ENCODE measurements at regions not wholly inside any gene's neighbourhood (a gene's known extent, or its start where the extent isn't known, plus 50 kb on each side); places are given as distances from the start of the nearest gene placed in this dataset.

DNA sequence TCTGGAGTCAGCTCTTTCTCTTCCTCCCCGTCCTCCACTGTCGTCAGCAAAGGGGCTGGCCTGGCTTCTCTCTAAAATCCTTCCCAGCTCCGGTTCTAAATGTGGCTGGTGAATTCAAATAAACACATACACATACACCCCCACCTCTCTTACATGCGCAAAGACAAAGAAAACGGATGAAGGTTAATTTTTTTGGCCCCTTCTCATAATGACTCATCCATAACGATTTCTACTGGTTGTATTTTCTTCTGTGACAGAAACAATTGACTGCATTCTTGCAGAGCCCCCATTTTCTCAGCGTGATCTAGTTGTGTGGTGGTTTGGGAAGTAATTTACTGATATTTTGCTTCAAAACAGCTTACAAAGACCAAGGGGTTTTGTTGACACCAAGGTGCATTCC, 130.0 kb upstream of the NTM start (continued):
- no peak for TF ChIP-seq MEF2B (IDR thresholded peaks at IDR 0.05; ENCODE audit: partially characterized antibody, poor library complexity, severe bottlenecking)

DNA sequence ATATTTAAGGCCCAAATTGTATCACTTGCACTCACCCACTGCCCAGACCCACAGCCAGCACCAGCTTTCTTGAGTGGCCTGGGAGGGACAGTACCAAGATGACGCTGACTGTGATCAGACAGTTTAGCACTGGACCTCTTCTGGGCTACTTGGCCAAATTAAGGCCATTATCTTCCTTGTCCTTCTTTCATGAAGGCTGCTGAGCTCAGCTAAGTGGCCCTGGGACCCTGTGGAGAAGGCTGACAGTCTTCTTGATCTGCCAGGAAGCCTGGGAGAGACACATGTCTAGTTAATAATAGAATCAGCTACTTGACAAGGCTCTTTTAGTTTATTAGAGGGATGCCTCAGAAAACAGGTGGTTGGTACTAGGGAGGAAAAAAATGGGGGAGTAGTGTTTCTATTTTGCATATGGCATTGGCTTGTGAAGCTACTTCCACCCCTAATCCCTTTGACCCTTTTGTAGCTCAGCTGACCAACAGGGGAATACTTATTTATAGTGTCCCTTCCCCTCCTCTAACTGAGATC, 127.9 kb upstream of the NTM start:
- in situ Hi-C loops (cut with MboI) (no loop called here), intact Hi-C loops (cut with micrococcal nuclease; ENCODE audit: unreplicated experiment) (loop anchor here (10.0 kb wide), 2 partner anchors 272 to 432 kb away; no protein-coding TSS in a partner anchor)
- no peaks in the 10 kb centered on the region for H3K79me2 ChIP-seq (ENCODE audit: control insufficient read depth, insufficient read depth, low read length)
- H3K27me3 ChIP-seq (replicated peaks in 1 of 2; ENCODE audit: control insufficient read depth in 2 of 2, insufficient read depth in 2 of 2, low read length in 1 of 2) = peaks cover 0 to 2% of the 10 kb centered on the region in 2 experiments; a peak in 2 of 4 replicates
- 0% methylated on average over 1 of the region's 1 CpG for WGBS (ENCODE audit: insufficient coverage, insufficient replicate concordance, low lambda C conversion rate, missing lambda C conversion rate)
- DNase-seq (ENCODE audit: low read depth, low spot score) (no peak), ATAC-seq (no peak), FAIRE-seq (no peak)
- H3K36me3 ChIP-seq (ENCODE audit: control insufficient read depth in 2 of 2, insufficient read depth in 2 of 2, low read length in 1 of 2) = no peaks in the 10 kb centered on the region
- POLR2A ChIA-PET = no interaction called here
- TF ChIP-seq ATF7 (IDR thresholded peaks at IDR 0.05; ENCODE audit: low read depth) = no peak
- no peak for TF ChIP-seq CHD1 (IDR thresholded peaks at IDR 0.05; ENCODE audit: low read depth, low read length)
- TF ChIP-seq HCFC1 (IDR thresholded peaks at IDR 0.05; ENCODE audit: low read length) = no peak
- no peak for TF ChIP-seq DPF2 (IDR thresholded peaks at IDR 0.05)
- TF ChIP-seq, protein P1, sequence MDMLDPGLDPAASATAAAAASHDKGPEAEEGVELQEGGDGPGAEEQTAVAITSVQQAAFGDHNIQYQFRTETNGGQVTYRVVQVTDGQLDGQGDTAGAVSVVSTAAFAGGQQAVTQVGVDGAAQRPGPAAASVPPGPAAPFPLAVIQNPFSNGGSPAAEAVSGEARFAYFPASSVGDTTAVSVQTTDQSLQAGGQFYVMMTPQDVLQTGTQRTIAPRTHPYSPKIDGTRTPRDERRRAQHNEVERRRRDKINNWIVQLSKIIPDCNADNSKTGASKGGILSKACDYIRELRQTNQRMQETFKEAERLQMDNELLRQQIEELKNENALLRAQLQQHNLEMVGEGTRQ (IDR thresholded peaks at IDR 0.05; ENCODE audit: borderline replicate concordance, low read depth, low read length) = no peak
- no peak for TF ChIP-seq GATAD2B (conservative IDR thresholded peaks at IDR 0.05; ENCODE audit: low read depth)
- TF ChIP-seq CREB1 (IDR thresholded peaks at IDR 0.05; ENCODE audit: low read depth) = no peak
- no peak for TF ChIP-seq LARP7 (IDR thresholded peaks at IDR 0.05)
- no peak for TF ChIP-seq SMAD1 (IDR thresholded peaks at IDR 0.05; ENCODE audit: low read depth, partially characterized antibody)
- TF ChIP-seq POLR2AphosphoS2 (IDR thresholded peaks at IDR 0.05; ENCODE audit: low read depth, low read length) = no peak
- no peak for TF ChIP-seq POLR2AphosphoS5 (IDR thresholded peaks at IDR 0.05; ENCODE audit: low read length)
- TF ChIP-seq SIN3A (IDR thresholded peaks at IDR 0.05; ENCODE audit: low read depth, low read length) = no peak
- TF ChIP-seq, protein P2, sequence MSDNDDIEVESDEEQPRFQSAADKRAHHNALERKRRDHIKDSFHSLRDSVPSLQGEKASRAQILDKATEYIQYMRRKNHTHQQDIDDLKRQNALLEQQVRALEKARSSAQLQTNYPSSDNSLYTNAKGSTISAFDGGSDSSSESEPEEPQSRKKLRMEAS (IDR thresholded peaks at IDR 0.05; ENCODE audit: low read depth, low read length) = no peak
- no peak for TF ChIP-seq WRNIP1 (IDR thresholded peaks at IDR 0.05; ENCODE audit: borderline replicate concordance, low read depth, low read length)
- no peak for TF ChIP-seq RAD21 (IDR thresholded peaks at IDR 0.05; ENCODE audit: insufficient read depth, low read depth, low read length)
- TF ChIP-seq FOS (IDR thresholded peaks at IDR 0.05; ENCODE audit: borderline replicate concordance, extremely low read depth, insufficient read length) = no peak
- H4K20me1 ChIP-seq (ENCODE audit: control insufficient read depth, insufficient read depth) = no peaks in the 10 kb centered on the region
- H3K27ac ChIP-seq (ENCODE audit: control insufficient read depth, insufficient read depth) = no peak overlapping the region
- SMC1A ChIA-PET (ENCODE audit: uncharacterized antibody, unreplicated experiment) = no interaction called here
- H2AFZ ChIP-seq (ENCODE audit: control insufficient read depth, low read depth, low read length) = no peak overlapping the region
- CTCF ChIA-PET = interaction anchor here (0.7 to 1.0 kb wide), 2 partner anchors 22 to 431 kb away, joined by 3 to 4 read pairs; no protein-coding TSS in a partner anchor
- H3K9me3 ChIP-seq (replicated peaks; ENCODE audit: control insufficient read depth, insufficient read depth, low read length) = no peaks in the 10 kb centered on the region
- H3K4me2 ChIP-seq (ENCODE audit: control insufficient read depth, insufficient read depth) = no peak overlapping the region
- BruUV-seq (replicated peaks) = no TSS peak
- H3K4me3 ChIP-seq = no peak overlapping the region
- RAD21 ChIA-PET (ENCODE audit: unreplicated experiment) = no interaction called here
- H3K4me1 ChIP-seq (ENCODE audit: control insufficient read depth, insufficient read depth, low read length) = no peaks in the 10 kb centered on the region
- H3K9ac ChIP-seq (ENCODE audit: control insufficient read depth, insufficient read depth, low read length) = no peak overlapping the region

Data from GM12878 (cell line).